ENCODE measurements at regions not wholly inside any gene's neighbourhood (a gene's known extent, or its start where the extent isn't known, plus 50 kb on each side); places are given as distances from the start of the nearest gene placed in this dataset.
A peak's percentile ranks its signal among the peaks of the same experiment; 100 is the strongest.

DNA sequence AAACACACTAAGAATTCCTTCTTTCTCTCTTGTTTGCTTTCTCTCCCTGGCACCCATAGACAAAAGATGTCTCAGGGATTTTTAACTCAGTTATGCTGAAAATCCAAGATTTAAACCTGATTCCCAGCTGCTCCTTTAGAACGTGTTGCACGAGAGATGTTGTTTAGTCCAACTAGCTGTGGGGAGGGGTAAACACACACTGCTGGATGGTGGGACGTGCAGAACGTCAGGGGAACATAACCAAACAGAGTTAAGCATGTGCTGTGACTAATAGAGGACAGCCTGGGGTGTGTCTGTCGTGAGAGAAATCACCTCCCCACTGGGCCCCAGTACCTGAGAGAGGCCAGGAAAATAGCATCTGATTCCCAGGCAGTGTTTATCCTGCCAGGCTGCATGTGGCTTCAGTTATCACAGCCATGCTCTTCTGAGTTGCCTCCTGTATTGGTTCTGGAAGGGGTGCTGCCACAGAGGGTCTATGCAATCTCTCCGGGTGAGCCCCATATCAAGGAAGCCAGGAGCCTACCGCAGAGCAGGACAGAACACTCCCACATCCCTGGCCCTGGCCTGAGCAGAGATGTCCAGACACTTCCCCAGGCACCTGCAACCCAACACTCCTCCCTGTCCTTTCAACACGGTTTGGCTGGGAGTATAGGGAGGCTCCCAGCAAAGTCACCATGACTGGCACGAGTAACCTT is 112.7 kb upstream of the EGLN3 start (continued):
- TF ChIP-seq, protein P1, sequence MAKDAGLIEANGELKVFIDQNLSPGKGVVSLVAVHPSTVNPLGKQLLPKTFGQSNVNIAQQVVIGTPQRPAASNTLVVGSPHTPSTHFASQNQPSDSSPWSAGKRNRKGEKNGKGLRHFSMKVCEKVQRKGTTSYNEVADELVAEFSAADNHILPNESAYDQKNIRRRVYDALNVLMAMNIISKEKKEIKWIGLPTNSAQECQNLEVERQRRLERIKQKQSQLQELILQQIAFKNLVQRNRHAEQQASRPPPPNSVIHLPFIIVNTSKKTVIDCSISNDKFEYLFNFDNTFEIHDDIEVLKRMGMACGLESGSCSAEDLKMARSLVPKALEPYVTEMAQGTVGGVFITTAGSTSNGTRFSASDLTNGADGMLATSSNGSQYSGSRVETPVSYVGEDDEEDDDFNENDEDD (CRISPR knock-in tag; IDR thresholded peaks at IDR 0.05; ENCODE audit: borderline replicate concordance) = peak; percentile 64; the same call in 1 of the 2 replicates
- TF ChIP-seq SRY (CRISPR knock-in tag; IDR thresholded peaks at IDR 0.05) (no peak; the same call in 1 of the 2 replicates), PRMT3 (CRISPR knock-in tag; IDR thresholded peaks at IDR 0.05; ENCODE audit: borderline replicate concordance, low read depth) (no peak), ZNF20 (CRISPR knock-in tag; IDR thresholded peaks at IDR 0.05) (no peak), ZNF644 (CRISPR knock-in tag; IDR thresholded peaks at IDR 0.05; ENCODE audit: low read depth) (no peak), PHF20 (CRISPR knock-in tag; IDR thresholded peaks at IDR 0.05) (no peak), FOXK1 (CRISPR knock-in tag; IDR thresholded peaks at IDR 0.05; ENCODE audit: borderline replicate concordance, low read depth) (peak; percentile 40; the same call in 1 of the 2 replicates), PLRG1 (conservative IDR thresholded peaks at IDR 0.05) (no peak), ZUFSP (CRISPR knock-in tag; IDR thresholded peaks at IDR 0.05; ENCODE audit: borderline replicate concordance) (no peak), TOPORS (CRISPR knock-in tag; IDR thresholded peaks at IDR 0.05) (no peak), SNRNP70 (IDR thresholded peaks at IDR 0.05; ENCODE audit: low read depth, low read length) (no peak), HES4 (CRISPR knock-in tag; IDR thresholded peaks at IDR 0.05; ENCODE audit: borderline replicate concordance) (no peak), CEBPZ (IDR thresholded peaks at IDR 0.05; ENCODE audit: low read length) (no peak), ZBTB8A (CRISPR knock-in tag; IDR thresholded peaks at IDR 0.05; ENCODE audit: borderline replicate concordance, low read depth) (no peak), ZKSCAN5 (CRISPR knock-in tag; IDR thresholded peaks at IDR 0.05) (no peak), KLF15 (CRISPR knock-in tag; IDR thresholded peaks at IDR 0.05; ENCODE audit: borderline replicate concordance) (no peak), U2AF1 (optimal IDR thresholded peaks at IDR 0.05; ENCODE audit: low read depth, low read length) (peak; percentile 34), GABPB1 (CRISPR knock-in tag; IDR thresholded peaks at IDR 0.05) (no peak), FOXO1 (CRISPR knock-in tag; IDR thresholded peaks at IDR 0.05) (peak; percentile 84; the same call in 1 of the 2 replicates), SP4 (CRISPR knock-in tag; IDR thresholded peaks at IDR 0.05) (peak; percentile 70; the same call in 1 of the 2 replicates)
- TF ChIP-seq, protein P2, sequence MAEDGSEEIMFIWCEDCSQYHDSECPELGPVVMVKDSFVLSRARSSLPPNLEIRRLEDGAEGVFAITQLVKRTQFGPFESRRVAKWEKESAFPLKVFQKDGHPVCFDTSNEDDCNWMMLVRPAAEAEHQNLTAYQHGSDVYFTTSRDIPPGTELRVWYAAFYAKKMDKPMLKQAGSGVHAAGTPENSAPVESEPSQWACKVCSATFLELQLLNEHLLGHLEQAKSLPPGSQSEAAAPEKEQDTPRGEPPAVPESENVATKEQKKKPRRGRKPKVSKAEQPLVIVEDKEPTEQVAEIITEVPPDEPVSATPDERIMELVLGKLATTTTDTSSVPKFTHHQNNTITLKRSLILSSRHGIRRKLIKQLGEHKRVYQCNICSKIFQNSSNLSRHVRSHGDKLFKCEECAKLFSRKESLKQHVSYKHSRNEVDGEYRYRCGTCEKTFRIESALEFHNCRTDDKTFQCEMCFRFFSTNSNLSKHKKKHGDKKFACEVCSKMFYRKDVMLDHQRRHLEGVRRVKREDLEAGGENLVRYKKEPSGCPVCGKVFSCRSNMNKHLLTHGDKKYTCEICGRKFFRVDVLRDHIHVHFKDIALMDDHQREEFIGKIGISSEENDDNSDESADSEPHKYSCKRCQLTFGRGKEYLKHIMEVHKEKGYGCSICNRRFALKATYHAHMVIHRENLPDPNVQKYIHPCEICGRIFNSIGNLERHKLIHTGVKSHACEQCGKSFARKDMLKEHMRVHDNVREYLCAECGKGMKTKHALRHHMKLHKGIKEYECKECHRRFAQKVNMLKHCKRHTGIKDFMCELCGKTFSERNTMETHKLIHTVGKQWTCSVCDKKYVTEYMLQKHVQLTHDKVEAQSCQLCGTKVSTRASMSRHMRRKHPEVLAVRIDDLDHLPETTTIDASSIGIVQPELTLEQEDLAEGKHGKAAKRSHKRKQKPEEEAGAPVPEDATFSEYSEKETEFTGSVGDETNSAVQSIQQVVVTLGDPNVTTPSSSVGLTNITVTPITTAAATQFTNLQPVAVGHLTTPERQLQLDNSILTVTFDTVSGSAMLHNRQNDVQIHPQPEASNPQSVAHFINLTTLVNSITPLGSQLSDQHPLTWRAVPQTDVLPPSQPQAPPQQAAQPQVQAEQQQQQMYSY (CRISPR knock-in tag; IDR thresholded peaks at IDR 0.05) = no peak

Data from HepG2 (cell line).